ENCODE measurements at regions not wholly inside any gene's neighbourhood (a gene's known extent, or its start where the extent isn't known, plus 50 kb on each side); places are given as distances from the start of the nearest gene placed in this dataset.

DNA sequence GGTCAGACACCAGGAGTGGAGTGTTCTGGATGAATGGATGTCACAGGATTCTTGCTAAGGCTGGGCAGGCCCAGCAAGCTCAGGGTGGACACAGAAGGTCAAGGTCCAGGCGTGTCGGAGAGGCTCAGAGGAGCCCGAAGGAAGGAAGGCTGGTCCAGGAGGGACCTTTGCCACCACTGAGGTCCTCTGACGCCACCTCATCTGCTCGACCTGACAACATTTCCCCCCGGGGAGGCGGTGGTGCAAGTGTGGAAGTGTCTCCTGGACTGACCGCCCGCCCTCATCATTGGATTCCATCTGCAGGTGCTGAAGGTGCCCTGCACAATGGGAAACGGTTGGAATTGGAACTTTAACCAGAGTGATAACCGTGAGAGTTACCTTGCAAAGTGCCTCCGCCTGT is 124.6 kb downstream of the RTP5 start:
- 93% methylated on average over 12 of the region's 12 CpGs for WGBS (ENCODE audit: low lambda C conversion rate, missing lambda C conversion rate)
- Histone ChIP-seq H3K27ac (no peak overlapping the region), H4K20me1 (ENCODE audit: insufficient read depth, poor library complexity, severe bottlenecking) (no peaks in the 10 kb centered on the region), H3K4me1 (ENCODE audit: insufficient read depth) (no peaks in the 10 kb centered on the region), H3K4me3 (no peak overlapping the region), H3K9me2 (replicated peaks; ENCODE audit: insufficient read depth) (no peaks in the 10 kb centered on the region), H3K36me3 (replicated peaks; ENCODE audit: insufficient read depth, low read depth) (no peaks in the 10 kb centered on the region), H3K9me3 (ENCODE audit: low read depth) (no peaks in the 10 kb centered on the region), H3K27me3 (no peaks in the 10 kb centered on the region), H3K79me2 (no peaks in the 10 kb centered on the region), H3K4me2 (no peak overlapping the region), H2AFZ (no peak overlapping the region)
- DNase-seq (ENCODE audit: low spot score) = no peak
- TF ChIP-seq EZH2 (IDR thresholded peaks at IDR 0.05; ENCODE audit: borderline replicate concordance) (no peak), EZH2phosphoT487 (IDR thresholded peaks at IDR 0.05; ENCODE audit: low read depth, severe bottlenecking, unreplicated experiment) (no peak), CTCF (IDR thresholded peaks at IDR 0.05; ENCODE audit: poor library complexity) (no peak)

DNA sequence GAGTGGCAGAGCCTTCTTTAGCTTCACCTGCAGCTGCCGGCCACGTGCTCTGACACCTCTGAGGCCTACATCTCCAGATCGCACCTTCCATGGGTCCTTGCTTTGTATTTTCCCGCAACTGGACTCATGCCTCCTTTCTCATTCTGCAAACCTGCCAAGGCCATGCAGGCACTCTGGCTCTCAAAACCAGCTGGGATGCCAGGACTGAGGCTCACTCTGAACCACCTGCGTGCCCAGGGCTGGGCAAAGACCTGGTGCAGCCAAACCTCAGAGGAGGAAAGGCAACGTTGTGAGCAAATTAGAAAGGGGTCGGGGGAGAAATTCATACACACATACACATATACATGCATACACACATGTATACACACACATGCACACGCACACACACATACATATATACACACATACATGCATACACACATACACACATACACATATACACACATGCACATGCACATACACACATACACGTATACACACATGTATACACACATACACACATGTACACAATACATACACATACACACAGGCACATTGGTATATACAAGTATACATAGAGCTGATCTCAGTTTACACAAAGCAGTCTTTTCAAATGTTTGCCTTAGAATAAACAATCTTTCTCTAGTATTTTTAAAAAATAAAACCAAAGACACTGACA is 125.2 kb downstream of the RTP5 start:
- no peak overlapping the region for H3K27ac ChIP-seq
- H3K4me2 ChIP-seq = no peak overlapping the region
- no peaks in the 10 kb centered on the region for H4K20me1 ChIP-seq (ENCODE audit: insufficient read depth, poor library complexity, severe bottlenecking)
- no peak overlapping the region for H2AFZ ChIP-seq
- no peak for DNase-seq (ENCODE audit: low spot score)
- no peaks in the 10 kb centered on the region for H3K4me1 ChIP-seq (ENCODE audit: insufficient read depth)
- no peak overlapping the region for H3K4me3 ChIP-seq
- H3K9me3 ChIP-seq (ENCODE audit: low read depth) = no peaks in the 10 kb centered on the region
- no peaks in the 10 kb centered on the region for H3K36me3 ChIP-seq (replicated peaks; ENCODE audit: insufficient read depth, low read depth)
- 89% methylated on average over 9 of the region's 9 CpGs for WGBS (ENCODE audit: low lambda C conversion rate, missing lambda C conversion rate)
- H3K9me2 ChIP-seq (replicated peaks; ENCODE audit: insufficient read depth) = no peaks in the 10 kb centered on the region
- no peaks in the 10 kb centered on the region for H3K79me2 ChIP-seq
- H3K27me3 ChIP-seq = no peaks in the 10 kb centered on the region
- TF ChIP-seq EZH2phosphoT487 (IDR thresholded peaks at IDR 0.05; ENCODE audit: low read depth, severe bottlenecking, unreplicated experiment) = no peak
- TF ChIP-seq EZH2 (IDR thresholded peaks at IDR 0.05; ENCODE audit: borderline replicate concordance) = no peak
- TF ChIP-seq CTCF (IDR thresholded peaks at IDR 0.05; ENCODE audit: poor library complexity) = no peak

GRCh38 chr2:241996100-241996499 is 126.6 kb downstream of the RTP5 start:
- WGBS (ENCODE audit: low lambda C conversion rate, missing lambda C conversion rate) = 94% methylated on average over 13 of the region's 13 CpGs
- DNase-seq (ENCODE audit: low spot score) = no peak
- no peak overlapping the region for H3K27ac ChIP-seq
- TF ChIP-seq EZH2phosphoT487 (IDR thresholded peaks at IDR 0.05; ENCODE audit: low read depth, severe bottlenecking, unreplicated experiment) (no peak), EZH2 (IDR thresholded peaks at IDR 0.05; ENCODE audit: borderline replicate concordance) (no peak), CTCF (IDR thresholded peaks at IDR 0.05; ENCODE audit: poor library complexity) (no peak)
- H3K27me3 ChIP-seq = no peaks in the 10 kb centered on the region
- no peaks in the 10 kb centered on the region for H4K20me1 ChIP-seq (ENCODE audit: insufficient read depth, poor library complexity, severe bottlenecking)
- no peak overlapping the region for H2AFZ ChIP-seq
- H3K4me3 ChIP-seq = no peak overlapping the region
- no peaks in the 10 kb centered on the region for H3K79me2 ChIP-seq
- H3K9me3 ChIP-seq (ENCODE audit: low read depth) = no peaks in the 10 kb centered on the region
- H3K36me3 ChIP-seq (replicated peaks; ENCODE audit: insufficient read depth, low read depth) = no peaks in the 10 kb centered on the region
- no peaks in the 10 kb centered on the region for H3K4me1 ChIP-seq (ENCODE audit: insufficient read depth)
- no peak overlapping the region for H3K4me2 ChIP-seq
- H3K9me2 ChIP-seq (replicated peaks; ENCODE audit: insufficient read depth) = no peaks in the 10 kb centered on the region
